ENCODE measurements at regions not wholly inside any gene's neighbourhood (a gene's known extent, or its start where the extent isn't known, plus 50 kb on each side); places are given as distances from the start of the nearest gene placed in this dataset.

DNA sequence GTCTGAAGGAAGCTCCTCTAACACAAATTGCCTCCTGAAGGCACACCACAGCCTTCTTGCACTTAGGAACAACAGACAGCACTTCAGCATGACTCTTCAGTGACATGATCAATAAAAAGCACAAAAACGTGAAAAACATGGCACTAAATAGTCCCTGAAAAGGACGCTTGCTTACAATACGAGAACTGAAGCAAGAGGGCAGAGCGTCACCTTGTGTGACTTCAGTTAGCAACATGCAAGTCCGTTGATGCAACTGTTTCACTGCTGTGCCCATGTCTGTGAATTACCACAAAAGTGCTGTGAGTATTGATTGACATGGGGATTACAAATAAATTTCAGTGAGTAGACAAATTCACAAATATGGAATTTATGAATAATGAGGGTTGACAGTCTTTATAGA lies 219.9 kb upstream of the GAS1 start:
- H3K27ac ChIP-seq (ENCODE audit: low read length) = no peak overlapping the region
- H3K4me3 ChIP-seq (ENCODE audit: low read length) = no peak overlapping the region
- H3K27me3 ChIP-seq (ENCODE audit: insufficient read depth, low read length) = no peaks in the 10 kb centered on the region
- no peak overlapping the region for H3K9ac ChIP-seq (ENCODE audit: low read depth, low read length)
- no peaks in the 10 kb centered on the region for H3K4me1 ChIP-seq (ENCODE audit: insufficient read depth, low read length)
- H3K36me3 ChIP-seq (ENCODE audit: insufficient read depth, low read depth, low read length) = no peaks in the 10 kb centered on the region
- no peaks in the 10 kb centered on the region for H3K9me3 ChIP-seq (ENCODE audit: insufficient read depth, low read depth, low read length)

- no peaks in the 10 kb centered on the region for H3K27me3 ChIP-seq (ENCODE audit: insufficient read depth, low read length)
- no peaks in the 10 kb centered on the region for H3K4me1 ChIP-seq (ENCODE audit: insufficient read depth, low read length)
- no peak overlapping the region for H3K4me3 ChIP-seq (ENCODE audit: low read length)
- no peaks in the 10 kb centered on the region for H3K9me3 ChIP-seq (ENCODE audit: insufficient read depth, low read depth, low read length)
- H3K9ac ChIP-seq (ENCODE audit: low read depth, low read length) = no peak overlapping the region
- H3K27ac ChIP-seq (ENCODE audit: low read length) = no peak overlapping the region
- H3K36me3 ChIP-seq (ENCODE audit: insufficient read depth, low read depth, low read length) = no peaks in the 10 kb centered on the region
Observed at GRCh38 chr9:87167582-87167981, 220.3 kb upstream of the GAS1 start.

DNA sequence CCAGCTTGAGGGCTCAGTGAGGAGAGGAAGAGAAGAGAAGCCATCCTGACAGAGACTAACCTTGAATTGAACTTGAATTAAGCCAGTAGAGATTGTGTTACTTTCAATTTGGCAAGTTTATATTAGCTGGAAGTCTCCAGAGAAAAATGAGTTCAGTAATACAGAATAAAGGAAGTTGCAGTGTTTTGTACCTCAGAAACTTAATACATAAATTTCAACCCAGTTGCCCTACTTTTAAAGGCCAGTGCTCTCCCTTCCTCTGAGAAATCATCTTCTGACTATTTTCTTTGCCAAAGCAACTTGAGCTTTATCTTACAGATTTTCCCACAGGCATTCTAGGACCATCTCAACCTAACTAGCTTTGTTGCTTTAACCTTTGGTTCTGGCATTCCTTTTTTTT lies 231.0 kb upstream of the GAS1 start:
- Histone ChIP-seq H3K4me3 (ENCODE audit: low read length) (no peak overlapping the region), H3K36me3 (ENCODE audit: insufficient read depth, low read depth, low read length) (no peaks in the 10 kb centered on the region), H3K9me3 (ENCODE audit: insufficient read depth, low read depth, low read length) (no peaks in the 10 kb centered on the region), H3K27ac (ENCODE audit: low read length) (no peak overlapping the region), H3K27me3 (ENCODE audit: insufficient read depth, low read length) (no peaks in the 10 kb centered on the region), H3K9ac (ENCODE audit: low read depth, low read length) (no peak overlapping the region), H3K4me1 (ENCODE audit: insufficient read depth, low read length) (no peaks in the 10 kb centered on the region)

GRCh38 chr9:87179553-87180340 lies 232.4 kb upstream of the GAS1 start:
- Histone ChIP-seq H3K27ac (ENCODE audit: low read length) (no peak overlapping the region), H3K27me3 (ENCODE audit: insufficient read depth, low read length) (no peaks in the 10 kb centered on the region), H3K36me3 (ENCODE audit: insufficient read depth, low read depth, low read length) (no peaks in the 10 kb centered on the region), H3K9ac (ENCODE audit: low read depth, low read length) (no peak overlapping the region), H3K9me3 (ENCODE audit: insufficient read depth, low read depth, low read length) (no peaks in the 10 kb centered on the region), H3K4me3 (ENCODE audit: low read length) (no peak overlapping the region), H3K4me1 (ENCODE audit: insufficient read depth, low read length) (no peaks in the 10 kb centered on the region)

DNA sequence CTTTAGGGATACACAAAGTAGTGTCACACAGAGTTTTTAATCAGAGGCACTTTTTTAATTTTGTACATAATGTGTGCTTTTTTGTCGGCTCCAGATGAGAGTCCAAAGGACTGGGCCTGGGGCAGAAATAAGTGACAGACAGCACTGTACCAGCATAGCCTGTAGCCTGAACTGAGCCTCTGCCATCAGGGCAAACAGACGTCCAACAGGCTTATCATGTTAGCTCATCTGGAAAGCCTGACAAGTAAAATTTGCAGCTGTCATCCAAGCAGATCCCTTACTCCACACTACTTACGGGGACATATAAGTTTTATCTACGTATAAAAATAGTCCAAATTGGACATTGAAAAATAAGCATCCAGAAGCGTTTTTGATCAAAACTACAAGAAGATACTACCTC lies 233.1 kb upstream of the GAS1 start:
- H3K4me1 ChIP-seq (ENCODE audit: insufficient read depth, low read length) = no peaks in the 10 kb centered on the region
- no peak overlapping the region for H3K27ac ChIP-seq (ENCODE audit: low read length)

DNA sequence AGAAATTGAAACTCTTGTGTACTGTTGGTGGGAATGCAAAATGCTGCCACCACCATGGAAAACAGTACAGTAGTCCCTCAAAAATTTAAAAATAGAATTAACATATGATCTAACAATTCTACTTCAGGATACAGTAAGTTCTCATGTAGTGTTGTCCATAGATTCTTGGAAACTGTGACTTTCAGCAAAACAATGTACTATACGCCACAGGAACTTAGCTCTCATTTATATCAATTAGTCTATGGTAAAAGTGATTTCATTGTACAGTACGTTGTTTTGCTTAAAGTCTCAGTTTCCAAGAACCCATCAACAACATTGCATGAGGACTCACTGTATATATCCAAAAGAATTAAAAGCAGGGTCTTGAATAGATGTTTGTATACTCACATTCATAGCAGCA lies 233.5 kb upstream of the GAS1 start:
- H3K4me3 ChIP-seq (ENCODE audit: low read length) = no peak overlapping the region
- no peaks in the 10 kb centered on the region for H3K27me3 ChIP-seq (ENCODE audit: insufficient read depth, low read length)
- no peaks in the 10 kb centered on the region for H3K4me1 ChIP-seq (ENCODE audit: insufficient read depth, low read length)
- no peaks in the 10 kb centered on the region for H3K36me3 ChIP-seq (ENCODE audit: insufficient read depth, low read depth, low read length)
- no peak overlapping the region for H3K27ac ChIP-seq (ENCODE audit: low read length)
- no peaks in the 10 kb centered on the region for H3K9me3 ChIP-seq (ENCODE audit: insufficient read depth, low read depth, low read length)
- H3K9ac ChIP-seq (ENCODE audit: low read depth, low read length) = no peak overlapping the region

More for the DNA sequence above, 233.1 kb upstream of the GAS1 start:
- no peaks in the 10 kb centered on the region for H3K27me3 ChIP-seq (ENCODE audit: insufficient read depth, low read length)
- H3K36me3 ChIP-seq (ENCODE audit: insufficient read depth, low read depth, low read length) = no peaks in the 10 kb centered on the region
- no peak overlapping the region for H3K4me3 ChIP-seq (ENCODE audit: low read length)
- H3K9ac ChIP-seq (ENCODE audit: low read depth, low read length) = no peak overlapping the region
- H3K9me3 ChIP-seq (ENCODE audit: insufficient read depth, low read depth, low read length) = no peaks in the 10 kb centered on the region

- Histone ChIP-seq H3K4me1 (ENCODE audit: insufficient read depth, low read length) (no peaks in the 10 kb centered on the region), H3K27ac (ENCODE audit: low read length) (no peak overlapping the region), H3K4me3 (ENCODE audit: low read length) (no peak overlapping the region), H3K27me3 (ENCODE audit: insufficient read depth, low read length) (no peaks in the 10 kb centered on the region), H3K36me3 (ENCODE audit: insufficient read depth, low read depth, low read length) (no peaks in the 10 kb centered on the region), H3K9me3 (ENCODE audit: insufficient read depth, low read depth, low read length) (no peaks in the 10 kb centered on the region), H3K9ac (ENCODE audit: low read depth, low read length) (no peak overlapping the region)
Observed at GRCh38 chr9:87181670-87182069, 234.4 kb upstream of the GAS1 start.

DNA sequence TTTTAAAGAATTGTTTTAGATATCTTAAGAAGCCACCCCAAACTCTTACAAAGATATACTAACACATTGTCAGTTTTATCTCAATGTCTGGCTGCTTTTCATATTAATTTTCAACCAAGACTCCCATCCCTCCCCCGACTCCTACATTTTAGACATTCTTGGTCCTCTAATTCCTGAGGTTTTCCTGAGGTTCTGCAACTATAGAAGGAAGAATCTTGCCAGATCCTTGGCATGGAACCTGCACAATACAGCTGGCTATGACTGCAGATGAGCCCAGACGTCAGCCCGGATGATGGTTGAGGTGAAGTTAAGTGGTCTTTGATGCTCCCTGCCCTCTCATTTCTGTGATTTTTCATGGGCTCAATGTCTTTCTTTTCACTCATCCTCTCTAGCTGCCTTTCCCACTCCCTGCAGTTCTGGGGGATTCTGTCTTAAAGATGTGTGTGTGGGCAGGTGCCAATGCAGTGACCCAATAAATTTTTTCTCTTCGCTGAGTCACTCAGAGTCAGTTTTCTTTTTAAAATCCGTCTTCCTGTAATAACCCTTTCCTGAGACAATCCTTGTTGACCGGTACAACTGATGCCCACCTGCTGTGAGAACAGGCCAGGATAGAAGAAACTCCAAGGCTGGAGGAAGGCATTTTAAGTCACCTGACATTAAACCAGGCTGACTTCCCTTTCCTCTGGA lies 237.8 kb upstream of the GAS1 start:
- Histone ChIP-seq H3K9me3 (ENCODE audit: insufficient read depth, low read depth, low read length) (no peaks in the 10 kb centered on the region), H3K4me1 (ENCODE audit: insufficient read depth, low read length) (no peaks in the 10 kb centered on the region), H3K4me3 (ENCODE audit: low read length) (no peak overlapping the region), H3K27ac (ENCODE audit: low read length) (no peak overlapping the region), H3K36me3 (ENCODE audit: insufficient read depth, low read depth, low read length) (no peaks in the 10 kb centered on the region), H3K9ac (ENCODE audit: low read depth, low read length) (no peak overlapping the region), H3K27me3 (ENCODE audit: insufficient read depth, low read length) (no peaks in the 10 kb centered on the region)

GRCh38 chr9:87187656-87188055 lies 240.3 kb upstream of the GAS1 start:
- H3K27ac ChIP-seq (ENCODE audit: low read length) = no peak overlapping the region
- H3K4me1 ChIP-seq (ENCODE audit: insufficient read depth, low read length) = peaks cover 4% of the 10 kb centered on the region; the same call in 1 of the 2 replicates
- H3K9ac ChIP-seq (ENCODE audit: low read depth, low read length) = no peak overlapping the region
- no peak overlapping the region for H3K4me3 ChIP-seq (ENCODE audit: low read length)
- no peaks in the 10 kb centered on the region for H3K9me3 ChIP-seq (ENCODE audit: insufficient read depth, low read depth, low read length)
- no peaks in the 10 kb centered on the region for H3K36me3 ChIP-seq (ENCODE audit: insufficient read depth, low read depth, low read length)
- H3K27me3 ChIP-seq (ENCODE audit: insufficient read depth, low read length) = no peaks in the 10 kb centered on the region

DNA sequence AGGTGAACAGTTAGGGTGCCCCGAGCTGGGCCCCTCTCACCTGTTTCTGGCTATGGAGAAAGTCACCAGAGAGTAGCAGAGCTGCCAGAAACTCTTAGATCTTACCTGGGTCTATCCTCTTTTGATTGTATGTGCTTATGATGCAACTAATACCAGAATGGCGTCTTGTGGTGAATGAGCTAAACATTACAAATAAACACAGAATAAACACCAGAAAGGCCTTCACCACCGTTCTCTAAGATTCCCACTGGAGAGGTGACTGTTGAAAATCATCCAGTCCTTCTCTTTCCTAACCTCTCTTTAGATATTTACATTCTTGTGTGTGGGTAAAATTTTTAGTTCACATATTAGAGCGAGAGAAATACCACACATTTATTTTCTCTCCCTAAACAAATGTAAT lies 241.7 kb upstream of the GAS1 start:
- H3K27me3 ChIP-seq (ENCODE audit: insufficient read depth, low read length) = no peaks in the 10 kb centered on the region
- no peak overlapping the region for H3K9ac ChIP-seq (ENCODE audit: low read depth, low read length)
- H3K4me3 ChIP-seq (ENCODE audit: low read length) = no peak overlapping the region
- H3K9me3 ChIP-seq (ENCODE audit: insufficient read depth, low read depth, low read length) = no peaks in the 10 kb centered on the region
- no peaks in the 10 kb centered on the region for H3K36me3 ChIP-seq (ENCODE audit: insufficient read depth, low read depth, low read length)
- peaks cover 4% of the 10 kb centered on the region; the same call in 1 of the 2 replicates for H3K4me1 ChIP-seq (ENCODE audit: insufficient read depth, low read length)
- H3K27ac ChIP-seq (ENCODE audit: low read length) = no peak overlapping the region

DNA sequence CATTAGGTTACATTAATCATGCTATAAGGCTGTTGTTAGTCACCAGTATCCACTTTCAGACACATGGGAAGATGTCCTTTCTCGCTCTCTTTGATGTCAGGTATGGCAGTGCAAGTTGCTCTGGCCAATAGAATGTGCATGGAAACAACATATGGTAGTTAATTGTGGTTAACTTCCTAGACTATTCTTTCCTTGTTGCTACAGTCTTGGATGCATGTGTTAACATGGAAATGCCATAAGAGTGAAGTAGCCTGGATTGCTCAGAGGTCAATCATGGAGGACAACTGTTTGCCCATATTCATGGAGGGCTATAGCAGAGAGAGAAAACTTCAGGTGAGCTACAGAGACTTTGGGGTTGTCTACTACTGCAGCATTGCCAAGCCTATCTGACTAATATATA lies 245.8 kb upstream of the GAS1 start:
- peaks cover 4% of the 10 kb centered on the region; the same call in 1 of the 2 replicates for H3K4me1 ChIP-seq (ENCODE audit: insufficient read depth, low read length)
- no peaks in the 10 kb centered on the region for H3K9me3 ChIP-seq (ENCODE audit: insufficient read depth, low read depth, low read length)
- H3K9ac ChIP-seq (ENCODE audit: low read depth, low read length) = no peak overlapping the region
- H3K4me3 ChIP-seq (ENCODE audit: low read length) = no peak overlapping the region
- H3K27me3 ChIP-seq (ENCODE audit: insufficient read depth, low read length) = no peaks in the 10 kb centered on the region; the same call in 1 of the 2 replicates
- no peaks in the 10 kb centered on the region for H3K36me3 ChIP-seq (ENCODE audit: insufficient read depth, low read depth, low read length)
- no peak overlapping the region for H3K27ac ChIP-seq (ENCODE audit: low read length)

Data from iPS-20b (cell line).